Upper lobe of right lung (tissue), 1 donor: ENCODE measurements at regions not wholly inside any gene's neighbourhood (a gene's known extent, or its start where the extent isn't known, plus 50 kb on each side); places are given as distances from the start of the nearest gene placed in this dataset.

Experiments used
- ATAC-seq: fragments of 200-7000 bp; cut with Tn5 transposase; one replicate; pipeline ENCODE4 v1.9.1; 2020; ENCODE audit warnings: mild to moderate bottlenecking, moderate library complexity
- DNase-seq: peaks from one replicate; pipeline ENCODE4 v3.0.0-alpha.2; 2020
- H3K27ac ChIP-seq: fragments of 200-600 bp; one replicate; pipeline ENCODE4 v1.8.0; 2022
- H3K27me3 ChIP-seq: fragments of 200-600 bp; one replicate; pipeline ENCODE4 v1.8.0; 2022; ENCODE audit warnings: mild to moderate bottlenecking
- H3K36me3 ChIP-seq: fragments of 200-600 bp; one replicate; pipeline ENCODE4 v1.8.0; 2022
- H3K4me1 ChIP-seq: fragments of 200-600 bp; one replicate; pipeline ENCODE4 v1.8.0; 2022
- H3K4me3 ChIP-seq: fragments of 200-600 bp; one replicate; pipeline ENCODE4 v1.8.0; 2022; ENCODE audit warnings: mild to moderate bottlenecking
- H3K9me3 ChIP-seq: fragments of 200-600 bp; one replicate; pipeline ENCODE4 v1.8.0; 2022
- CTCF ChIP-seq: fragments of 200-600 bp; IDR thresholded peaks from one replicate; pipeline ENCODE4 v1.8.0; 2022; ENCODE audit warnings: antibody characterized with exemption
- intact Hi-C: fragments of 100-400 bp; cut with DNase I; formaldehyde crosslinking; loops from one replicate; pipeline ENCODE4 v1.11.0; 2022
- donor health status: DM: no; HTN: yes; CAD: no; lungs with severe emphysema.

GRCh38 chr3:74415731-74416130 is 198.7 kb downstream of the CNTN3 start:
- no peak for TF ChIP-seq CTCF
- no peak overlapping the region for H3K27ac ChIP-seq
- no peak overlapping the region for H3K4me3 ChIP-seq
- intact Hi-C loops: no loop called here
- no peaks in the 10 kb centered on the region for H3K4me1 ChIP-seq
- no peaks in the 10 kb centered on the region for H3K9me3 ChIP-seq
- H3K36me3 ChIP-seq: no peaks in the 10 kb centered on the region
- DNase-seq: no peak
- no peaks in the 10 kb centered on the region for H3K27me3 ChIP-seq
- no peak for ATAC-seq

GRCh38 chr3:74413547-74414241 is 200.8 kb downstream of the CNTN3 start:
- intact Hi-C loops: no loop called here
- TF ChIP-seq CTCF: no peak
- Histone ChIP-seq H3K27me3 (no peaks in the 10 kb centered on the region), H3K36me3 (no peaks in the 10 kb centered on the region), H3K9me3 (no peaks in the 10 kb centered on the region), H3K4me3 (no peak overlapping the region), H3K27ac (no peak overlapping the region), H3K4me1 (no peaks in the 10 kb centered on the region)
- no peak for ATAC-seq
- DNase-seq: no peak

GRCh38 chr3:74410276-74410941 is 204.1 kb downstream of the CNTN3 start:
- no peak for DNase-seq

GRCh38 chr3:74409066-74409465 is 205.4 kb downstream of the CNTN3 start:
- no peaks in the 10 kb centered on the region for H3K27me3 ChIP-seq
- H3K36me3 ChIP-seq: no peaks in the 10 kb centered on the region
- H3K27ac ChIP-seq: no peak overlapping the region
- intact Hi-C loops: no loop called here
- H3K4me1 ChIP-seq: no peaks in the 10 kb centered on the region
- H3K9me3 ChIP-seq: no peaks in the 10 kb centered on the region
- ATAC-seq (no peak), DNase-seq (no peak)
- no peak for TF ChIP-seq CTCF
- no peak overlapping the region for H3K4me3 ChIP-seq

More at GRCh38 chr3:74410276-74410941, 204.1 kb downstream of the CNTN3 start:
- Histone ChIP-seq H3K27me3 (no peaks in the 10 kb centered on the region), H3K4me1 (no peaks in the 10 kb centered on the region), H3K4me3 (no peak overlapping the region), H3K36me3 (no peaks in the 10 kb centered on the region), H3K27ac (no peak overlapping the region), H3K9me3 (no peaks in the 10 kb centered on the region)
- no peak for ATAC-seq
- intact Hi-C loops: no loop called here
- no peak for TF ChIP-seq CTCF

- ATAC-seq (no peak), DNase-seq (no peak)
- TF ChIP-seq CTCF: no peak
- Histone ChIP-seq H3K36me3 (no peaks in the 10 kb centered on the region), H3K4me1 (no peaks in the 10 kb centered on the region), H3K9me3 (no peaks in the 10 kb centered on the region), H3K27me3 (no peaks in the 10 kb centered on the region), H3K27ac (no peak overlapping the region), H3K4me3 (no peak overlapping the region)
- intact Hi-C loops: no loop called here
These were observed 211.2 kb downstream of the CNTN3 start for GRCh38 chr3:74403307-74403706.
